Psoas muscle (tissue), 7 donors: ENCODE measurements at regions not wholly inside any gene's neighbourhood (a gene's known extent, or its start where the extent isn't known, plus 50 kb on each side); places are given as distances from the start of the nearest gene placed in this dataset.
"Not testable (repeated sequence)": the region's sequence is repeated elsewhere in the genome, so short reads cannot be mapped to it uniquely, and the experiment has no call there.

Experiments
- ATAC-seq, 4 donors: fragments of 200-7000 bp; cut with Tn5 transposase; one replicate each; pipeline ENCODE4 v1.9.1; 2020; ENCODE audit warnings: moderate library complexity in 3 of 4, mild to moderate bottlenecking in 2 of 4
- DNase-seq, 2 donors: peaks; one replicate each; pipeline ENCODE4 v3.0.0-alpha.2; 2020
- H3K27ac ChIP-seq: fragments of 200-600 bp; one replicate; pipeline ENCODE4 v1.8.0; 2022
- H3K27me3 ChIP-seq, 3 donors: fragments of 200-600 bp in 1 of 3; one replicate each; pipeline versions ENCODE4 v1.6.1 to v1.8.0; 2013 to 2022; ENCODE audit warnings: low read length in 2 of 3, mild to moderate bottlenecking in 2 of 3, moderate library complexity in 1 of 3; ENCODE audit not compliant: insufficient read depth in 3 of 3
- H3K36me3 ChIP-seq, 2 donors: fragments of 200-600 bp in 1 of 2; one replicate each; pipeline versions ENCODE4 v1.6.1 to v1.8.0; 2013 to 2022; ENCODE audit warnings: low read depth in 1 of 2, mild to moderate bottlenecking in 1 of 2, moderate library complexity in 1 of 2; ENCODE audit not compliant: insufficient read depth in 1 of 2
- H3K4me1 ChIP-seq: fragments of 200-600 bp; one replicate; pipeline ENCODE4 v1.8.0; 2022
- H3K4me3 ChIP-seq: fragments of 200-600 bp; one replicate; pipeline ENCODE4 v1.8.0; 2022; ENCODE audit warnings: mild to moderate bottlenecking
- H3K9me3 ChIP-seq: fragments of 200-600 bp; one replicate; pipeline ENCODE4 v1.8.0; 2022
- CTCF ChIP-seq: fragments of 200-600 bp; IDR thresholded peaks from one replicate; pipeline ENCODE4 v1.8.0; 2022; ENCODE audit warnings: antibody characterized with exemption
- WGBS, 3 donors: extraction: QIAGEN DNeasy Blood & Tissue Kit; methylation state at CpG; one replicate each; pipeline versions ENCODE4 v1.1.6 to v1.1.7; 2013; 5-methylcytosine and 5-hydroxymethylcytosine counted together
- intact Hi-C, 2 donors: fragments of 100-400 bp; cut with DNase I; formaldehyde crosslinking; loops; one replicate each; pipeline versions ENCODE4 v1.11.0 to v1.14.2; 2022
- donor health status: healthy with polysubstance abuse.
- donor health status: DM: no; HTN: no; CAD: no; lungs with moderate emphysema.
- donor health status: Bipolar disorder and iron deficiency.
- donor health status: healthy.
- donor health status: DM: yes; HTN: yes; CAD: no.
- donor health status: DM: no; HTN: no; CAD: no.
- donor health status: DM: yes; HTN: yes; CAD: no.

- Histone ChIP-seq H3K4me3 (no peak overlapping the region), H3K9me3 (no peaks in the 10 kb centered on the region), H3K36me3 (no peaks in the 10 kb centered on the region), H3K27me3 (no peaks in the 10 kb centered on the region), H3K27ac (no peak overlapping the region), H3K4me1 (no peaks in the 10 kb centered on the region)
- TF ChIP-seq CTCF: no peak
- DNase-seq: no peak
- no peak for ATAC-seq
- 54 to 86% (median 65%) methylated on average over 2 of the region's 2 CpGs for WGBS, 3 donors
- intact Hi-C loops: no loop called here
Measured at GRCh38 chr5:129271308-129271707, 176.8 kb downstream of the ISOC1 start.

DNA sequence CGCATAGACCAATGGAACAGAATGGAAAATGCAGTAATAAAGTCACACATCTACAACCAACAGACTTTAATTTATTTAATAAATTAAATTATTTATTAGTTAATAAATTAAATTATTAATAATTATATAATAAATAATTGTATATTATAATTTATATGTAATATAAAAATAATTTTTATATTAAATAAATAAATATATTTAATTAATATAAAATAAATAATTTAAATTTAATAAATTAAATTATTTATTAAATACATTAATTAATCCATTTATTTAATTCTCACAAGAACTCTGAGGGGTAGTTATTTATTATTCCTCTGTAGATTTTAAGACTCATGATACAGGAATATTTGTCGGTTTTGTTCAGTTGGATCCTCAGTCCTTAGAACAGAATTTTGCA lies 176.1 kb upstream of the ADAMTS19 start:
- Histone ChIP-seq H3K9me3 (no peaks in the 10 kb centered on the region), H3K27ac (no peak overlapping the region), H3K4me1 (no peaks in the 10 kb centered on the region), H3K27me3 (no peaks in the 10 kb centered on the region), H3K36me3 (no peaks in the 10 kb centered on the region), H3K4me3 (no peak overlapping the region)
- ATAC-seq: no peak
- WGBS, 3 donors: 96 to 99% (median 97%) methylated on average over 2 of the region's 2 CpGs
- intact Hi-C loops: no loop called here
- no peak for TF ChIP-seq CTCF
- DNase-seq: no peak

GRCh38 chr5:129294216-129294615 lies 165.9 kb upstream of the ADAMTS19 start:
- H3K9me3 ChIP-seq, H3K4me3 ChIP-seq, H3K27ac ChIP-seq, H3K4me1 ChIP-seq, ATAC-seq, intact Hi-C loops, DNase-seq, H3K36me3 ChIP-seq, H3K27me3 ChIP-seq: not testable (repeated sequence)
- WGBS, 3 donors: 68 to 81% (median 77%) methylated on average over 5 of the region's 5 CpGs

GRCh38 chr5:129306725-129307124 lies 153.4 kb upstream of the ADAMTS19 start:
- 94 to 96% (median 96%) methylated on average over 6 of the region's 6 CpGs for WGBS, 3 donors
- no peak overlapping the region for H3K27ac ChIP-seq
- intact Hi-C loops: no loop called here
- no peak for TF ChIP-seq CTCF
- H3K9me3 ChIP-seq: peaks cover 7% of the 10 kb centered on the region
- DNase-seq (no peak), ATAC-seq (no peak)
- H3K4me3 ChIP-seq: no peak overlapping the region
- H3K4me1 ChIP-seq: no peaks in the 10 kb centered on the region
- H3K27me3 ChIP-seq: no peaks in the 10 kb centered on the region
- H3K36me3 ChIP-seq: no peaks in the 10 kb centered on the region

DNA sequence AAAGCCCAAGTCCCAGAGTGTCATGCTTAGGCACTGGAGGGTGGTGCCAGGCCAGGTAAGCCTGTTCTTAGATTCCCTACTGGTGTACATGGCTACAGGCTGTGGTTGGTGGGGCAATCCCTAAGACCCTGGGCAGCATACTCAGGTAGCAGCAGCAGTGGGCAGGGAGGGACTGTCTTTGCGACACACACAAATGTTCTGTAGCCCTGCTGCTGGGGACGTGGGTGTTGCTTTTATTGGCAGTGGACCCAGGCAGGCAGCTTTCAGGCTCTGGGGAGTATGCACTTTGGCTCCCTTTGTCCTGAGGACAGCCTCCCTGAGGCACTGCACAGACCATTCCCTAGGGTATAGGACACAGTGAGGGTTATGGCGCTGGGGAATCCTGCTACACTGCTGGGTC lies 137.1 kb upstream of the ADAMTS19 start:
- Histone ChIP-seq H3K27ac (no peak overlapping the region), H3K4me1 (no peaks in the 10 kb centered on the region), H3K27me3 (no peaks in the 10 kb centered on the region), H3K9me3 (no peaks in the 10 kb centered on the region), H3K4me3 (no peak overlapping the region), H3K36me3 (no peaks in the 10 kb centered on the region)
- no peak for DNase-seq
- TF ChIP-seq CTCF: no peak
- intact Hi-C loops: no loop called here
- ATAC-seq: no peak
- WGBS, 3 donors: 73 to 83% (median 78%) methylated on average over 3 of the region's 3 CpGs
